Panc1 (cell line): ENCODE measurements at regions not wholly inside any gene's neighbourhood (a gene's known extent, or its start where the extent isn't known, plus 50 kb on each side); places are given as distances from the start of the nearest gene placed in this dataset.

ENCODE experiments used
- ATAC-seq: fragments of 200-7000 bp; cut with Tn5 transposase; 2 replicates; pipeline ENCODE4 v1.9.1; 2020; ENCODE audit warnings: mild to moderate bottlenecking, moderate library complexity
- BruUV-seq: library from RNA; stranded (reverse); fragments of 400-500 nt; replicated peaks from 2 replicates; lab custom pipeline; 2021; lab: Mats Ljungman, UMichigan
- CTCF ChIA-PET: fragments of 300-600 bp; sonication (Branson Sonifier 250); formaldehyde crosslinking; loops from one replicate; lab custom pipeline; 2022; ENCODE audit warnings: antibody characterized with exemption; lab: Charles Lee
- POLR2A ChIA-PET: fragments of 300-600 bp; sonication (Branson Sonifier 250); formaldehyde crosslinking; loops from one replicate; lab custom pipeline; 2022; ENCODE audit warnings: antibody characterized with exemption; lab: Charles Lee
- DNase-seq: peaks from one replicate; pipeline ENCODE4 v3.0.0-alpha.2; 2010; ENCODE audit warnings: low read depth, low spot score
- H3K27ac ChIP-seq: 2 replicates; pipeline ENCODE4 v1.5.1; 2011; ENCODE audit warnings: mild to moderate bottlenecking, low read length, inconsistent platforms
- H3K27me3 ChIP-seq: fragments of 200-500 bp; sonication (Bioruptor generic); 2 replicates; pipeline ENCODE4 v1.6.0; 2014; ENCODE audit warnings: low read length, inconsistent platforms; ENCODE audit not compliant: control insufficient read depth, insufficient read depth
- H3K36me3 ChIP-seq: fragments of 200-500 bp; sonication (Bioruptor generic); 2 replicates; pipeline ENCODE4 v1.5.1; 2014; ENCODE audit warnings: inconsistent platforms, mild to moderate bottlenecking, low read length, moderate library complexity; ENCODE audit not compliant: control insufficient read depth, insufficient read depth
- H3K4me1 ChIP-seq: 2 replicates; pipeline ENCODE4 v1.5.1; 2011; ENCODE audit warnings: inconsistent platforms, mild to moderate bottlenecking, low read length, moderate library complexity; ENCODE audit not compliant: control insufficient read depth, insufficient read depth
- H3K4me3 ChIP-seq, 2 experiments: 2 replicates each; pipeline ENCODE4 v1.5.1; 2011 to 2012; ENCODE audit warnings: low read depth in 2 of 2, low read length in 2 of 2, mild to moderate bottlenecking in 2 of 2, inconsistent platforms in 1 of 2, moderate library complexity in 1 of 2
- H3K9me3 ChIP-seq: fragments of 200-500 bp; sonication (Bioruptor generic); 2 replicates; pipeline ENCODE4 v1.5.1; 2014; ENCODE audit warnings: low read depth, mild to moderate bottlenecking, inconsistent platforms, low read length, moderate library complexity; ENCODE audit not compliant: control insufficient read depth, insufficient read depth
- POLR2AphosphoS5 ChIP-seq: IDR thresholded peaks from 2 replicates; pipeline ENCODE4 v1.6.1; 2012; ENCODE audit warnings: mild to moderate bottlenecking, low read depth, low read length, moderate library complexity
- SIN3A ChIP-seq: IDR thresholded peaks from 2 replicates; pipeline ENCODE4 v1.6.1; 2012; ENCODE audit warnings: low read depth, mild to moderate bottlenecking, low read length, moderate library complexity, borderline replicate concordance; ENCODE audit not compliant: insufficient read depth
- TCF7L2 ChIP-seq: IDR thresholded peaks from 2 replicates; pipeline ENCODE4 v1.6.1; 2011; ENCODE audit warnings: mild to moderate bottlenecking, low read depth, low read length, inconsistent platforms
- in situ Hi-C: cut with HindIII; loops from 2 replicates; pipeline ENCODE4 v1.10.0; 2016; ENCODE audit warnings: low sequenced_read_pairs, low pct_unique_long_range_greater_than_20kb
- intact Hi-C: fragments of 100-400 bp; cut with micrococcal nuclease; formaldehyde crosslinking; loops from one replicate; pipeline ENCODE4 v1.10.0; 2022; ENCODE audit not compliant: unreplicated experiment
- TF ChIP-seq, protein P1 (sequence below), 2 experiments: IDR thresholded peaks; 2 replicates each; pipeline ENCODE4 v1.6.1; 2011 to 2012; ENCODE audit warnings: low read depth in 2 of 2, control low read depth in 1 of 2, low read length in 1 of 2, mild to moderate bottlenecking in 1 of 2, moderate library complexity in 1 of 2; ENCODE audit not compliant: insufficient read depth in 1 of 2
- TF ChIP-seq, protein P2 (sequence below): fragments of 450-650 bp; IDR thresholded peaks from 2 replicates; pipeline ENCODE4 v1.5.1; 2017; ENCODE audit warnings: mild to moderate bottlenecking

DNA sequence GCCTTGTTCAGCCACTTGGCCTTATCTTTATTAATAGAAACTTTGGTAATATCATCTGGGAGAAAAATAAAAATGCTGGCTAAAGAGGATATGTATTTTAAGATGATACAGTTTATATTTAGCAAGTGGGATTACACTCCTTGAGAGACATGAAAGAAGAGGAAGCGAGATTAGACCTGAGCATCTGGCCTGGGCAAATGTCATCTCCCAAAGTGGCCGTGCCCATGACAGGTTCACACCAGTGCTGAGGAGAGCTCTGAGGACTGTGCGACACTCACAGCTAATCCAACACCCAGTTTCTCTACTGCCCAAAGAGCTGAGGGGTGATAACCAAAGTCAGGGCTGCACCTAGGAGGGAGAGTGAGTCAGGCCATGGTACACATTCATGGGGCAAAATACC, 121.7 kb upstream of the DUSP10 start:
- TF ChIP-seq SIN3A = no peak
- TF ChIP-seq, protein P1, sequence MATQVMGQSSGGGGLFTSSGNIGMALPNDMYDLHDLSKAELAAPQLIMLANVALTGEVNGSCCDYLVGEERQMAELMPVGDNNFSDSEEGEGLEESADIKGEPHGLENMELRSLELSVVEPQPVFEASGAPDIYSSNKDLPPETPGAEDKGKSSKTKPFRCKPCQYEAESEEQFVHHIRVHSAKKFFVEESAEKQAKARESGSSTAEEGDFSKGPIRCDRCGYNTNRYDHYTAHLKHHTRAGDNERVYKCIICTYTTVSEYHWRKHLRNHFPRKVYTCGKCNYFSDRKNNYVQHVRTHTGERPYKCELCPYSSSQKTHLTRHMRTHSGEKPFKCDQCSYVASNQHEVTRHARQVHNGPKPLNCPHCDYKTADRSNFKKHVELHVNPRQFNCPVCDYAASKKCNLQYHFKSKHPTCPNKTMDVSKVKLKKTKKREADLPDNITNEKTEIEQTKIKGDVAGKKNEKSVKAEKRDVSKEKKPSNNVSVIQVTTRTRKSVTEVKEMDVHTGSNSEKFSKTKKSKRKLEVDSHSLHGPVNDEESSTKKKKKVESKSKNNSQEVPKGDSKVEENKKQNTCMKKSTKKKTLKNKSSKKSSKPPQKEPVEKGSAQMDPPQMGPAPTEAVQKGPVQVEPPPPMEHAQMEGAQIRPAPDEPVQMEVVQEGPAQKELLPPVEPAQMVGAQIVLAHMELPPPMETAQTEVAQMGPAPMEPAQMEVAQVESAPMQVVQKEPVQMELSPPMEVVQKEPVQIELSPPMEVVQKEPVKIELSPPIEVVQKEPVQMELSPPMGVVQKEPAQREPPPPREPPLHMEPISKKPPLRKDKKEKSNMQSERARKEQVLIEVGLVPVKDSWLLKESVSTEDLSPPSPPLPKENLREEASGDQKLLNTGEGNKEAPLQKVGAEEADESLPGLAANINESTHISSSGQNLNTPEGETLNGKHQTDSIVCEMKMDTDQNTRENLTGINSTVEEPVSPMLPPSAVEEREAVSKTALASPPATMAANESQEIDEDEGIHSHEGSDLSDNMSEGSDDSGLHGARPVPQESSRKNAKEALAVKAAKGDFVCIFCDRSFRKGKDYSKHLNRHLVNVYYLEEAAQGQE (IDR thresholded peaks at IDR 0.05; ENCODE audit: insufficient read depth in 1 of 2, low read depth in 2 of 2, low read length in 1 of 2) = no peak
- TF ChIP-seq TCF7L2 = no peak
- no peak for TF ChIP-seq POLR2AphosphoS5
- TF ChIP-seq, protein P2, sequence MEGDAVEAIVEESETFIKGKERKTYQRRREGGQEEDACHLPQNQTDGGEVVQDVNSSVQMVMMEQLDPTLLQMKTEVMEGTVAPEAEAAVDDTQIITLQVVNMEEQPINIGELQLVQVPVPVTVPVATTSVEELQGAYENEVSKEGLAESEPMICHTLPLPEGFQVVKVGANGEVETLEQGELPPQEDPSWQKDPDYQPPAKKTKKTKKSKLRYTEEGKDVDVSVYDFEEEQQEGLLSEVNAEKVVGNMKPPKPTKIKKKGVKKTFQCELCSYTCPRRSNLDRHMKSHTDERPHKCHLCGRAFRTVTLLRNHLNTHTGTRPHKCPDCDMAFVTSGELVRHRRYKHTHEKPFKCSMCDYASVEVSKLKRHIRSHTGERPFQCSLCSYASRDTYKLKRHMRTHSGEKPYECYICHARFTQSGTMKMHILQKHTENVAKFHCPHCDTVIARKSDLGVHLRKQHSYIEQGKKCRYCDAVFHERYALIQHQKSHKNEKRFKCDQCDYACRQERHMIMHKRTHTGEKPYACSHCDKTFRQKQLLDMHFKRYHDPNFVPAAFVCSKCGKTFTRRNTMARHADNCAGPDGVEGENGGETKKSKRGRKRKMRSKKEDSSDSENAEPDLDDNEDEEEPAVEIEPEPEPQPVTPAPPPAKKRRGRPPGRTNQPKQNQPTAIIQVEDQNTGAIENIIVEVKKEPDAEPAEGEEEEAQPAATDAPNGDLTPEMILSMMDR = no peak
- intact Hi-C loops (no loop called here), in situ Hi-C loops (no loop called here)
- Histone ChIP-seq H3K36me3 (no peaks in the 10 kb centered on the region), H3K9me3 (no peaks in the 10 kb centered on the region), H3K4me3 (no peak overlapping the region), H3K4me1 (no peaks in the 10 kb centered on the region), H3K27ac (no peak overlapping the region), H3K27me3 (peaks cover 3% of the 10 kb centered on the region; the same call in 1 of the 2 replicates)
- CTCF ChIA-PET = no interaction called here
- ATAC-seq (no peak), DNase-seq (no peak)
- POLR2A ChIA-PET = no interaction called here
- BruUV-seq = no TSS peak

DNA sequence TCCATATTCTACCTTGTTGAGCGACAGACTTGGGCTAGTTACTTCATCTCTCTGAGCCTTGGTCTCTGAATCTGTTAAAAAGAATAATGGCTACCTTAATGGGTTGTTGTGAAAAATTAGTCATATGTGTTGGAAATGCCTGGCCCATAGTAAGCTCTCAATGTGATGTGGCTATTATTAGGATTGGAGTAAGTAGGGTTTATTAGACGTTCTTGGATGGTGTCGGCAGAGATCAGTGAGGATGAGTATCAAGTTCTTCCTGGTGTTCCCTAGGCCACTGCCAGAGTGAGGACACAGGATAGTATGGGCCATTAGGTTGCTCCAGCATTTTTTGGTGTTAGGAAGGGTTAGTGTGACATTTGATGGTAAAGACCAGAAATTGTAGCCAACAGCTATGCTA, 121.1 kb upstream of the DUSP10 start:
- no TSS peak for BruUV-seq
- CTCF ChIA-PET = no interaction called here
- TF ChIP-seq, protein P2 = no peak
- TF ChIP-seq, protein P1 (IDR thresholded peaks at IDR 0.05; ENCODE audit: insufficient read depth in 1 of 2, low read depth in 2 of 2, low read length in 1 of 2) = no peak
- no peak for TF ChIP-seq SIN3A
- TF ChIP-seq POLR2AphosphoS5 = no peak
- no peaks in the 10 kb centered on the region for H3K36me3 ChIP-seq
- POLR2A ChIA-PET = no interaction called here
- intact Hi-C loops = no loop called here
- ATAC-seq = no peak
- in situ Hi-C loops = no loop called here
- no peak overlapping the region for H3K27ac ChIP-seq
- H3K4me3 ChIP-seq = no peak overlapping the region
- H3K9me3 ChIP-seq = no peaks in the 10 kb centered on the region
- no peaks in the 10 kb centered on the region for H3K4me1 ChIP-seq
- DNase-seq = no peak
- H3K27me3 ChIP-seq = peaks cover 3% of the 10 kb centered on the region; the same call in 1 of the 2 replicates
